ENCODE measurements at regions not wholly inside any gene's neighbourhood (a gene's known extent, or its start where the extent isn't known, plus 50 kb on each side); places are given as distances from the start of the nearest gene placed in this dataset.

DNA sequence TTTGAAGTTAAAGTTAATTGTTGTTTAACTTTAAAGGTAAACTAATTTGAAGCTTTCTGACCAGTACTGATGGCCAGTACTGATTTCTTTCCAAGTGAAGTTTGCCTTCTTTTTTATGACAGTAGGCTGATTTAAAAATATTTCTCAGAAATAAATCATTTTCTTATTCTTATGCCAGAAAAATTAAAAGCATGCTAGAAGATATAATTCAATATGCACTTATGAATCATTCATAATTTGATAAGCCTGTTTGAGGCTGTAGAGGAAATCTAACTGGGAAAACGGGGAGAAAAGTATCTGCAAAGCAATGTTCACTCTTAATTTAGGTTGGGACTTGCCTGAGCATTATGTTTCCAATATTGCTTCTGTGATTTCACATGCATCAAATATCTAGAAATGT is 1112.0 kb upstream of the INTU start:
- no peak for TF ChIP-seq CTCF (IDR thresholded peaks at IDR 0.05; ENCODE audit: insufficient read depth, low read length)
- TF ChIP-seq REST (IDR thresholded peaks at IDR 0.05; ENCODE audit: insufficient replicate concordance, low read depth): no peak

Data from HL-60 (cell line).